ENCODE measurements at regions not wholly inside any gene's neighbourhood (a gene's known extent, or its start where the extent isn't known, plus 50 kb on each side); places are given as distances from the start of the nearest gene placed in this dataset.

GRCh38 chr16:6009151-6009550 is 911.6 kb upstream of the EEF2KMT start:
- intact Hi-C loops (cut with DNase I): no loop called here

GRCh38 chr16:6008670-6009069 is 911.1 kb upstream of the EEF2KMT start:
- intact Hi-C loops (cut with DNase I): no loop called here
- no peak for DNase-seq

More at GRCh38 chr16:6009151-6009550, 911.6 kb upstream of the EEF2KMT start:
- DNase-seq: no peak

- intact Hi-C loops (cut with DNase I): no loop called here
- no peak for DNase-seq
Observed at GRCh38 chr16:5993356-5993755, 895.8 kb upstream of the EEF2KMT start.

- intact Hi-C loops (cut with DNase I): no loop called here
- DNase-seq: peak in 29 of 42 donors; percentile 6 to 66 (median 23)
Observed at GRCh38 chr16:5982979-5983378, 885.4 kb upstream of the EEF2KMT start.

- no peak for DNase-seq
Observed at GRCh38 chr16:5979905-5980550, 882.4 kb upstream of the EEF2KMT start.

GRCh38 chr16:5977329-5977728 is 879.7 kb upstream of the EEF2KMT start:
- intact Hi-C loops (cut with DNase I): no loop called here
- DNase-seq: no peak

More at GRCh38 chr16:5979905-5980550, 882.4 kb upstream of the EEF2KMT start:
- intact Hi-C loops (cut with DNase I): no loop called here

- intact Hi-C loops (cut with DNase I): no loop called here
- DNase-seq: no peak
Observed at GRCh38 chr16:5972747-5973146, 875.2 kb upstream of the EEF2KMT start.

GRCh38 chr16:5971924-5972323 is 874.3 kb upstream of the EEF2KMT start:
- intact Hi-C loops (cut with DNase I): no loop called here
- DNase-seq: no peak

GRCh38 chr16:5971106-5971505 is 873.5 kb upstream of the EEF2KMT start:
- no peak for DNase-seq
- intact Hi-C loops (cut with DNase I): no loop called here

- no peak for DNase-seq
- intact Hi-C loops (cut with DNase I): no loop called here
Observed at GRCh38 chr16:5966004-5966403, 868.4 kb upstream of the EEF2KMT start.

GRCh38 chr16:5965321-5965720 is 867.7 kb upstream of the EEF2KMT start:
- intact Hi-C loops (cut with DNase I): no loop called here
- DNase-seq: no peak

- intact Hi-C loops (cut with DNase I): no loop called here
- DNase-seq: no peak
Observed at GRCh38 chr16:5951486-5951885, 853.9 kb upstream of the EEF2KMT start.

- intact Hi-C loops (cut with DNase I): no loop called here
- no peak for DNase-seq
Observed at GRCh38 chr16:5944971-5945370, 847.4 kb upstream of the EEF2KMT start.

- intact Hi-C loops (cut with DNase I): no loop called here
Observed at GRCh38 chr16:5938607-5939006, 841.0 kb upstream of the EEF2KMT start.

GRCh38 chr16:5932906-5933305 is 835.3 kb upstream of the EEF2KMT start:
- no peak for DNase-seq

More at GRCh38 chr16:5938607-5939006, 841.0 kb upstream of the EEF2KMT start:
- DNase-seq: no peak

GRCh38 chr16:5928476-5929065 is 831.0 kb upstream of the EEF2KMT start:
- intact Hi-C loops (cut with DNase I): no loop called here
- DNase-seq: peak in 1 of 42 donors; percentile 6

More at GRCh38 chr16:5932906-5933305, 835.3 kb upstream of the EEF2KMT start:
- intact Hi-C loops (cut with DNase I): no loop called here

GRCh38 chr16:5925850-5926249 is 828.3 kb upstream of the EEF2KMT start:
- intact Hi-C loops (cut with DNase I): no loop called here
- DNase-seq: no peak

- no peak for DNase-seq
- intact Hi-C loops (cut with DNase I): no loop called here
Observed at GRCh38 chr16:5922686-5923085, 825.1 kb upstream of the EEF2KMT start.

GRCh38 chr16:5918567-5919130 is 821.1 kb upstream of the EEF2KMT start:
- intact Hi-C loops (cut with DNase I): no loop called here
- no peak for DNase-seq

- intact Hi-C loops (cut with DNase I): no loop called here
- no peak for DNase-seq
Observed at GRCh38 chr16:5917436-5918195, 820.0 kb upstream of the EEF2KMT start.
